Skeletal muscle cell (primary cell): ENCODE measurements at regions not wholly inside any gene's neighbourhood (a gene's known extent, or its start where the extent isn't known, plus 50 kb on each side); places are given as distances from the start of the nearest gene placed in this dataset.
"Not testable (repeated sequence)": the region's sequence is repeated elsewhere in the genome, so short reads cannot be mapped to it uniquely, and the experiment has no call there.

Source experiments
- DNase-seq: peaks from one replicate; pipeline ENCODE4 v3.0.0-alpha.2; 2010; ENCODE audit warnings: low read depth
- H3K4me3 ChIP-seq: 2 replicates; pipeline ENCODE4 v1.5.1; 2011; ENCODE audit warnings: low read depth, mild to moderate bottlenecking, control low read depth, low read length, moderate library complexity

DNA sequence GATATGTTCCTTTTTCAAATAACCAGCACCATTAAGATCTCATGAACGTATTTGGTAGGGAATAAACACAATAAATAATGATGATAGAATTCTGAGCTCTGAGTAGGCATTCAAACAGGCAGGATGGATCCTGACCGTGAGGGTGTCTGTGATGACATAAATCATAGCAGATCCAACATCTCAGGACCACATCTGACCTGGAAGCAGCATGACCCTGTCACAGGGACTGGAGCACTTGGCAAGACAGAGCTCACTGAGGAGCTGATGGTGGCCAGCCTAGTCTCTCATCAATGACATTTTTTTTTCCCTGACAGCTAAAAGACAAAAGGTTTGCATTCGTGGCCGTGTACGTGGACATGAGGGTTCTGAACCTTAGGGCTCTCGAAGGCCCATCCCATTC is 337.5 kb downstream of the NPIPA8 start:
- no peak overlapping the region for H3K4me3 ChIP-seq
- no peak for DNase-seq

DNA sequence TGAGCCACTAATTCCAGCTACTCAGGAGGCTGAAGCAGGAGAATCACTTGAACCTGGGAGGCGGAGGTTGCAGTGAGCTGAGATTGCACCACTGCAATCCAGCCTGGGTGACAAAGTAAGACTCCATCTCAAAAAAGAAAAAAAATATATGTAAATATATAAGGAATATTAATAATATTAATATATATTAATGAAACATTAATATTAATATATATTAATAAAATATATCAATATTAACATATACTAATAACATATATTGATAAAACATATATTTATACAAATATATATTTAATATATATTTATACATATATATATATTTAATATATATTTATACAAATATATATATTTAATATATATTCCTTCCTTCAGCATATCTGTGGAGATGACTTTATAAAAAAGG is 338.0 kb downstream of the NPIPA8 start:
- DNase-seq: no peak
- H3K4me3 ChIP-seq: no peak overlapping the region

DNA sequence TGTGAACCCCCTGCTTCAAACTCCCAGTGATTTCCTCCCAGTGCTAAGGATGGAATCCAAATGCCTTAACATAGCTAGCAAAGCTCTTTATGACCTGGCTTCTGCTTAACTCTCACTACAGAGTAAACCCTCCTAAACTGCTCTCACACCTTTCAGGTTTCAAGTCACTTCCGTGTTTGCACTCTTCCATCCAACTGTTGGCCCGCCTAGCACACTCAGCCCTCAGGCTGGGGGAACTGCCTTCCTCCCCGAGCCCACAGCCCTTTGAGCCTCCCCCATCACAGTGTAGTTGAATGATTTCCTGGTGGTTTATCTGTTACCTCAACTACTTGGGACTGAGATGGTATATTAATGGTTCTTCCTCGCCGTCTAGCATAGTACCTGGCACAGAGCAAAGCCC is 342.5 kb downstream of the NPIPA8 start:
- no peak overlapping the region for H3K4me3 ChIP-seq
- DNase-seq: no peak

DNA sequence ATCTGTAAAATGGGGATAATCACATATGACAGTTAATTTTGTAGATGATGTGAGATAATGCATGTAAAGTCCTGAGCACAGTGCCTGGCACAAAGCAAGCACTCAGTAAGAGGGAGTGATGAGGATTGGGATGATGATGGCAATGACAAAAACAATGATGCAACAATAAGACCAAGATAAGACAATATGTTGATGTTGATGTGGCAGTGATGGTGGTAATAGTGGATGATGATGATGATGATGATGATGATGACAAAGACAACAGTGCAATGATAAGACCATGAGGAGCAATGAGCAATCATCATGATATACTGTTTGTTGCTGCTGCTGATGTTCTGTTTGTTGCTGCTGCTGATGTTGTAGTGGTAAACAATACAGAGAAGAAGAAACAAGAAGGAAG is 344.1 kb downstream of the NPIPA8 start:
- H3K4me3 ChIP-seq: no peak overlapping the region
- no peak for DNase-seq

DNA sequence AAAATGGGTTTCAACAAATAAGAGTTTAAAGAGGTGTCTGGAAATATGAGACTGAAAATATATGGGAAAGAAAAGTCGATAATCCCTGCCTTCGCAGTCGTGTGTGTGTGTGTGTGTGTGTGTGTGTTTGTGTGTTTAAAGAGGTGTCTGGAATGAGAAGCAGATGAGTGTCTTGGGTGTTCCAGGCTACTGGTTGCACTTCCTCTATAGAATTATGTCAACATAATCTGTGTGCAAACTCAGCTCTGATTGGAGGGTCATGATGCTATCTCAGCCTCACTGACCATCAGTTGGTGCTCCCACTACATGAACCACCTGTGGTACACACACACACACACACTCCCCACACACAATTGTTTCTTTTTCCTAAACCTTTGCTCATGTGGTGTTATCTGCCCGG is 347.3 kb downstream of the NPIPA8 start:
- no peak for DNase-seq
- no peak overlapping the region for H3K4me3 ChIP-seq

DNA sequence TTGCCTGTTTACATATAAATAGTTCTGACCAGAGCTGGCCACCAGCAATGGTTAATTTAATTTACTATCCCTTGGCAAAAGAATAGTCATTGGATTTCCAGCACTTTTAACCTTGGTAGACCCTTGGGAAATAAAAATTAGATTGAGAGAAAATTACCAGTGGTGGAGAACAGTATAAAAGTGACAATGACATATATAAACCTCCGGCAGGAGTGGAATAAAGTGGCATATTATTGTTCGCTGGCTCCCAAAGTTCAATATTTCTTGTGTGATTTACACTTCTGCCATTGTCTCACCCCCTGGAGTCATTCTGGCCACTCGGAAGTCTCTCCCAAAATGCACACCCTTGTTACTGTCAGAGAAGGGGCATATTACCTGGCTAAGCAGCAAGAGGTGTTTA is 347.7 kb downstream of the NPIPA8 start:
- no peak for DNase-seq
- H3K4me3 ChIP-seq: no peak overlapping the region

DNA sequence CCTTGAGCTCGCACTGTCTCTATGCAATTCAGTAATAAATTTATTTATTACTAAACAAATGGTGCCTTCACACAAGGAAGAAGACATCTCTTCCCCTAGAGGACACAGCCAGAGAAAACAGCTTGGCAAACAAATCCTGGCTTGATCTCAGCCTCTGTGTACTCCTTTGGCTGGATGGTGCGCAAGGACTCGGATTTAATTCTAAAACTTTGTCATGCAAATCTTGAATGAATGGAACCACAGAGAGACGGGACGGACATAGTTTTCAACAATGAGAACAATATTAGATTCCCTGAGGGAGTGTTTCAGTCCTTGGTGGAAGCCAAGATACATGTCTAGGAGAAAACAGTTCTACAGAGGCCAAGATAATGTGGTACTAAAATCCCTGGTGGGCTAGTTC is 349.5 kb downstream of the NPIPA8 start:
- no peak for DNase-seq
- H3K4me3 ChIP-seq: no peak overlapping the region

DNA sequence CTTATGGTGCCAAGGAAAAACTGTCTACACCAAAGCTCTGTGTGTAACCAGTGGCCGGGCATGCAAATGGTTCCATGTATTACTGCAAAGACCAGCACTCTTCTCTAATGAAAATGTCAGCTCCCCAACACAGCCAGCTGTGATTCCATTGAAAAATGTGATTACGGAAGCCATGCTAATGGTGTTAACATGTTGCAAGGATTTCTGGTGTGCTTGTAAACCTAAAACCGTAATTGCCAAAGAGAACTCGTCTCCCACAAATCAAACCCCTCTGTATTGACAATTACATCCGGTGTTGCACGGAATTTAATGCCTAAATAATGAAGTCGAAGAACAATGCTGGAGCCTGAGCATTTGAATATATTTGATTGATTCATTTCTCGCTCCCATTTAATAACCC is 351.7 kb downstream of the NPIPA8 start:
- no peak overlapping the region for H3K4me3 ChIP-seq
- DNase-seq: no peak

DNA sequence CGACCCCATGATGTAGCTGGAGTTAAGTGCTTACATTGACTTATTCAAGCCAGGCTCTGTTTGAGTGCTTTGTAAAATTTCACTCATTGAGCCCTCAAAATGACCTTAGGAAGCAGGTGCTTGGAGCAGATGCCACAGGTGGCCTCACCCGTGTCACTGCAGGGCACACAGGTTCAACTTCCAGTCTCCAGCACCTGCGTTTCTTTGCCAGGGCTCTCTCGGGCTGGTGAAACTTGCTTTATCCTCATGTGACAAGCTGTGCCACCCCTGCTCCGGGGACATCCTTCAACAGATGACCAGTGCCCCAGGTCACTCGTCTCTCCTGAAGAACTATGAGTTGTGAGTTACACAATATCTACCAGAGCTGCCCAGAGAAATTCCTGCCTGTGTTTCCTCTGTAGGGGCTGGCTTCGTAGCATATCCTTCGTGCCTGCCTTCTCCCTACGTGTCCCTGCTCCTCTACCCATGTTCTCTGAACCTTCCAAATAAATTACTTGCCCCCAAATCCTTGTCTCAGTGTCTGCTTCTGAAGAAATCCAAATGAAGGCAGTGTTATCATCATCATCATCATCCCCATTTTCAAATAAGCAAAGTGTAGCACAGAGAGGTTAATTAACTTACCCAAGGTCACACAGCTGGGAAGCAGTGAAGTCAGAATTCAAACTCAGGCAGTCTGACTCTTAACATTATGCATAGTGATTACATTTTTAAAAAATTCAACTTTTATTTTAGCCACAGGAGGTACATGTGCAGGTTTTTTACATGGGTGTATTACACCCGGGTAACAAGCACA is 352.5 kb downstream of the NPIPA8 start:
- no peak for DNase-seq
- no peak overlapping the region for H3K4me3 ChIP-seq

DNA sequence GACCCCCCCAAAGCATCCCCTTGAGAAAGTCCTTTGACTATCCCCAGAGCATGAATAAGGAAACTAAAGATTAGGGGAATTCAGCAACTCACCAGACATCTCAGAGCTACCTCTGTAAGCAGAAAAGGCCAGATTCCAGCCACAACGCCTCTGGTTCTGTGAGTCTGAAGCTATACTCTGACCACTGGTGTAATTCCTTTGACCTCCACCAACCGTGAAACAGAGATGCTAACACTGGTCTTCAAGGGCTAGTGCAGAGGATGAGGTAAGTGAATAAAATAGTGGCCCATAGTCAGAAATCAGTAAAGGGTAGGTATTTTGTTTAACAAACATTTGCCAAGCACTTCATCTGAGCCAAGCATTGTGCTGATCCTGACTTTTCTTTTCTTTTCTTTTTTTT is 353.4 kb downstream of the NPIPA8 start:
- DNase-seq: no peak
- H3K4me3 ChIP-seq: no peak overlapping the region

DNA sequence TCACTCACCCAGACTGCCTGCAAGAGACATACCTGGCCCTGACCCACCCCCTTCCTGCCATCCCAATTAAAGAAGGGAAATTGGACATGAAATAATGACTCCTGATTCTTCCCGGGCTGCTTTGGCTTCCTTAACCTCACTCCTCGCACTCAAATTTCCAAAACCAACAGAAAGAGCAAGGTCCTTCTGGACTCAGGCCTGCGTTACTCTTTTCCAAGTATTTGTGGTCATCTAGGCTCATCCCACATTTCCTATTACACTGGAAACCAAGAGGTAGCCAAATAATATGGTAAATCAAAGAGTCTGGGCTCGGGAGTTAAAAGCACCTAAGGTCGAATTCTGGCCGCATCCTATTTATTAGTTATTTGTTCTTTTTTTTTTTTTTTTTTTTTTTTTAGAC is 359.3 kb downstream of the NPIPA8 start:
- DNase-seq: no peak
- no peak overlapping the region for H3K4me3 ChIP-seq

DNA sequence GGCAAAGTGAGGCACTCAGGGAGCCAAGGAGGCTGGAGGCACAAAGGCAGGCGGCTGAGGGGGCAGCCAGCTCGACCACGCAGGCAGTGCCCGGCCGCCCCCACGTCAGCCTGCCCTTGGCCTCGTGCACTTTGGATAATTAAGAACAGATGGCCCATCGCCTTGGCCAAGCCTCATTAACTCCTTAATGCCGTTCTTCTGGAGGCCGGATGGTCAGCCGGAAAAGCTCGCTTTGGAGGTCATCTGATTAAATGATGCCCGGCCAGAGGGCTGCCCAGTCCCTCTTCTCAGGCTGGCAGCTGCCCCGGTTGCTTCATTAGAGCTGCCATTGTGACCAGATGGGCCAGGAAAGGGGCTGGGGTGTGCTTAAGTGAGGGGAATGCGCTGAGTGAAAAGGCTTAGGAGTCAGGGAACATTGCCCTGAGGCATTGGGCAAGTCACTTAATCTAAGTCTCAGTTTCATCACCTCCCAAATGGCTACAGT is 364.0 kb downstream of the NPIPA8 start:
- no peak for DNase-seq
- H3K4me3 ChIP-seq: no peak overlapping the region

DNA sequence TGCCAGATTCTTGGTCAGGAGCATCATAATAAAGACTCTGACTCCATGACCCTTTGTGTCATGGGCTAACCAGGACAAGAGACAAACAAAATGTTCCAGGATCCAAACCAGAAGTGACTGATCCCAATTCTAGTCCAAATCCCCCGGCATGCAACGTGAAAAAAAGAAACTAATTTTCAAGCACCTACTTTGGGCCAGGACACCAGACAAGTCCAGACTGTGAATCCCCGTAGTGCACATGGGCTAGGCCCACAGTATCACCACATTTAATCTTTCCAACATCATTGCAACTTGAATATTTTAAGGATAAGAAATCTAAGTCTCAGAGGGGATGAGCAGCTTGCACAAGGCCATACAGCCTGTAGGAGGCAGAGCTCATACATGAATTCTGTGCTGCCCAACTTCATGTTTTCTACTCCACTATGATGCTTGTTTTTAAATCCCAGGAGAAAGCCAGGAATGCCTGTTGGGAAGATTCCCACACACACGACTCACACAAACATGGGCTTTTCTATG is 365.7 kb downstream of the NPIPA8 start:
- no peak overlapping the region for H3K4me3 ChIP-seq
- no peak for DNase-seq

DNA sequence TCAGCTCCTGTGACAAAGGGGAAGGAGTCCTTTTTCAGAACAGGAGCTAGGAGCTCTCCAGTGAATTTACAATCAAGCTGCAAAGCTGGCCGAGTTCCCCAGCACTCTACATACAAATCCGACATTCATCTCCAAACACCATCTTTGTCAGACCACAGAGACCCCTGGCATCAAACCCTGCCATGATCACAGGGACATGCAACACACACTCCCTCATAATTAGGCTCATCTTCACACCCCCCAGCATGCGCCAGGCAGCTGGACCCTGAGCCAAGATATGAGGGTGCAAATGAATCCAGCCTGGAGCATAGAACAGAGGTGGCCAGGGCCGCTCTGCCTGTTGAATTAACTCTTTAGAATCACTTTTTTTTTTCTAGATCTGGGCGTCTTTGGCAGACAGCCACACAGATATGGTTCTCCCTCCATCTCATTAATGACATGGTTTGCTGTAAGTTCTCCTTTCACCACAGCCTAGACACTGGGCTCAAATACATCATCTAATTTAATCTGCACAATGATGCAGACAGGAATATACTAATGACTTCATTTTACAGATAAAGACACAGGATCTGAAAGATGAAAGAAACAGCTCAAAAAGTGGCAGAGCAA is 366.3 kb downstream of the NPIPA8 start:
- DNase-seq: no peak
- no peak overlapping the region for H3K4me3 ChIP-seq

DNA sequence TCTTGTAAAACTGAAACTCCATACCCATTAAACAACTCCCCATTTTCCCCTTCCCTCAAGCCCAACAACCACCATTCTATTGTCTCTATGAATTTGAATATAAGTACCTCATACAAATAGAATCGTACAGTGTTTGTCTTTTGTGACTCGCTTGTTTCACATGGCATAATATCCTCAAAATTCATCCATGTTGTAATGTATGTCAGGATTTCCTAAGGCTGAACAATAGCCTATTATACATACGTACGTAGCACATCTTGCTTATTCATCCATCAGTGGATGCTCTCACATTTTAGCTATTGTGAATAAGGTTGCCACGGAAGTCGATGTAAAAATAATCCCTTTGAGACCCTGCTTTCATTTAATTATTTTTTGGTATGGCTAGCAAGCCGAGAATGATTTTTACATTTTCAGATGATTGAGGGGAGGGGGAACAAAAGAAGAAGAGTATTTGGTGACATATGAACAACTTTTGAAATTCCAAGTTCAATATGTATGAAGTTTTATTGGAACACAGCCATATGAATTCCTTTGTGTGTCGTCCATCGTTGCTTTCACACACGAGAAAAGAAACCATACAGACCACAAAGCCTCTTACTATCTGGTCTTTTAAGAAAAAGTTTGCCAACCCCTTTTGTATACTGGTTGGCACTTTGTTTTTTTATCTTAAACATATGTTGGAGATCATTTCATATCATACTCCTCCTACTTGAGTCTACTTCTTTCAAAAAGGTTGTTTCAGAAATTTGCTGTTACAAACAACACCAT is 371.2 kb downstream of the NPIPA8 start:
- H3K4me3 ChIP-seq: no peak overlapping the region

DNA sequence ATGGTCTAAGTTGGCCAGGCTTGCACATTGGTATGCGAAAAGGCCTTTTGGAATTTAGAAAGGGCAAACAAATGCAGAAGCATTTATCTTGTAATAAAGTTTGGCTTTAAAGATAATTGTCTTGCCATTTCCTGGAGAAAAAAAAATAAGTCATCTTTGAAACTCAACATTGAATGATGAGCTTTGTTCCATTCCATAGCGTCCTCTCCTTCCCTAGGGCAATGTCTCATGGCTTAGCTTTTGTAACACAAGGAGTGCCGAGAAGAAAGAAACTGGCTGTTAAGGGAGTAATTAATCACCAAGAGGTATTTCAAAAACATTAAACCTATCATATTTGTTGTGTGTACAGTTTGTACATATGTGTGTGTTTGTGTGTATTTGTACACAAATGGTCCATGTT is 372.3 kb downstream of the NPIPA8 start:
- H3K4me3 ChIP-seq: no peak overlapping the region
- DNase-seq: no peak

More for the DNA sequence above, 371.2 kb downstream of the NPIPA8 start:
- no peak for DNase-seq

DNA sequence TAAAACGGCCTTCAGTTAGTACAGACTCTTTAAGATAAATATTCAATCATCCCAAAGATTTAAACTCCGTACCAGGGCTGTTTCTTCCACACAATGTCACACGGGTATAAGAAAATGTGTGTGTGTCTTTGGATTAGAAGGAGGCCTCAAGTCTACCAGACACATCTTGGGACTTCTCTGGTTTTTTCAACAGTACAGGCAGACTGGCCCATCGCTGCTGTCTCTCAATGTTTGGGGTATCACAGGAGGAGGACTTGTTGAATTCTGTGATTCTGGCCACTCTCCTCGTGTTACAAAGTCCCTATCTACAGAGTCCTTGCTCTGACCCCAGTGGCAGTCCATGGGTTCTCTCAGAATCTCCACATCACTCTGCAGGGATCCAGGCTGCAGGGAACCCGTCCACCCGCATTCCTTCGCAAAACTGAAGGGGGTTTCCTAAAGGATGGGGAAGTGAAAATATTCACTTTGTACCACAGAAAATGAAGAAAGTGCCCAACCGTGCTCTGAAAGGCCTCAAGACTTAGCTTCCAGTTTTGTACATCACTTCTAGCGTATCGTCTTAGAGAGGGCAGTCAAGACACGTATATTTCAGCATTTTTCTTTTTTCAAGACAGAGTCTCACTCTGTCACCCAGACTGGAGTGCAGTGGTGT is 373.2 kb downstream of the NPIPA8 start:
- DNase-seq: no peak
- no peak overlapping the region for H3K4me3 ChIP-seq

DNA sequence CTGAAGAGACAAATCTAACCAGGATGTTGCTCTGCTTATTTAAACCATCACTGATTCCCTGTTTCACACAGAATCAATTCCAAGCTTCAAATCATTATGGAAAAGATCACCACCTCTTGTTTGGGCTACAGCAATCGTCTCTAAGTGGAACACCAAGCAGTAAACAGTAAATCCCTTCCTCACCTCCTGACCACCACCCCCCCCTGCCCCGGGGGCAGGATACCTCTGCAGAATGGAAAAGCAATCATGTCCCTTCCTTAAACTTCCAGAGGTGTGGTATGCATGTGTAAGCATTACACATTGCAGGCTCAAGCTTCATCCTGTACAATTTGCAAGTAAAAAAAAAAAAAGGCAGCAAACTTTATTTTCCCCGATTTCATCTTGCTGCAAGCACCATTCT is 373.8 kb downstream of the NPIPA8 start:
- no peak overlapping the region for H3K4me3 ChIP-seq
- no peak for DNase-seq

DNA sequence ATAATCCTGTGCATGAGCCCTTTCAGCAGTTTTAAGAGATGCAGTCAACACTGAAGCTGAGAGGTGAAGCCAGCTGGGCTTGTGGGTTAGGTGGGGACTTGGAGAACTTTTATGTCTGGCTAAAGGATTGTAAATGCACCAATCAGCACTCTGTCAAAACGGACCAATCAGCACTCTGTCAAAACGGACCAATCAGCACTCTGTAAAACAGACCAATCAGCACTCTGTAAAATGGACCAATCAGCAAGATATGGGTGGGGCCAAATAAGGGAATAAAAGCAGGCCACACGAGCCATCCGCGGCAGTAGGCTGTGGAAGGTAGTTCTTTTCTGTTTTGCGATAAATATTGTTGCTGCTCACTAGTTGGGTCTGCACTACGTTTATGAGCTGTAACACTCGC is 374.7 kb downstream of the NPIPA8 start:
- not testable (repeated sequence) for H3K4me3 ChIP-seq, DNase-seq

DNA sequence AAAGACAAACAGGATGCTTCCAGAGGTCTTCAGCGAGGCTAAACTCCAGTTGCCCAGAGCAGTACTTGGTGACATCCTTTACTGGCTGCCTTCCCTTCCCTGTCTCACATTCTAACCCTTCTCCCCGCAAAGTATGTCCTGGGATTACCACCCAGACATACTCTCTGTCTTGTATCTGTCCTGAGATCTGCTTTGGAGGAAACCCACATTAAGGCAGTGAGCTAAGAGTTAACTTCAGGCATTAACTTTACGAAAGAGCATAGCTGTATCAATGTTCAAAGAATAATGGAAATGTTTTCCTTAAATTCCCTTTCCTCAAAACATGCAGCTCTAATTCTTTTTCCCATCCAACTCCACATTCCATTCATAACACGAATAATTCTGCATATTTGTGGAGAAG is 385.2 kb downstream of the NPIPA8 start:
- DNase-seq: no peak
- no peak overlapping the region for H3K4me3 ChIP-seq
